GM23338 (cell line): ENCODE measurements at regions not wholly inside any gene's neighbourhood (a gene's known extent, or its start where the extent isn't known, plus 50 kb on each side); places are given as distances from the start of the nearest gene placed in this dataset. TPM values are rescaled to one million over a fixed set of nuclear protein-coding genes. Genes with fewer than 3 reads are reported as not detected.

Source experiments
- CREB1 ChIP-seq: fragments of 250-450 bp; sonication (Bioruptor Pico); IDR thresholded peaks from 2 replicates; pipeline ENCODE4 v1.5.0; 2020; ENCODE audit warnings: low read depth, mild to moderate bottlenecking, moderate library complexity
- EZH2 ChIP-seq: fragments of 200-600 bp; sonication (generic); IDR thresholded peaks from one replicate; pipeline ENCODE4 v1.8.0; 2017; ENCODE audit warnings: antibody characterized with exemption, mild to moderate bottlenecking, low read depth; ENCODE audit not compliant: unreplicated experiment
- POLR2AphosphoS5 ChIP-seq: IDR thresholded peaks from 2 replicates; pipeline ENCODE4 v1.6.1; 2016; ENCODE audit warnings: antibody characterized with exemption, low read depth
- ZNF114 ChIP-seq: fragments of 250-450 bp; sonication (Bioruptor Pico); IDR thresholded peaks from 2 replicates; pipeline ENCODE4 v1.5.0; 2020; ENCODE audit warnings: mild to moderate bottlenecking, moderate library complexity
- ZNF331 ChIP-seq: fragments of 250-450 bp; sonication (Bioruptor Pico); IDR thresholded peaks from 2 replicates; pipeline ENCODE4 v1.5.0; 2020; ENCODE audit warnings: low read depth, mild to moderate bottlenecking, moderate library complexity
- small RNA-seq: library from RNA; depleted of rRNA; stranded (forward); fragments of <200 nt; gene quantifications from one replicate; pipeline ENCODE3, GENCODE V24; 2014; ENCODE audit warnings: low replicate concordance
- TF ChIP-seq, protein P1 (sequence below): IDR thresholded peaks from 2 replicates; pipeline ENCODE4 v1.6.1; 2016; ENCODE audit warnings: antibody characterized with exemption
- TF ChIP-seq, protein P2 (sequence below), 2 experiments: fragments of 200-600 bp in 1 of 2; sonication (generic) in 1 of 2; conservative IDR thresholded peaks; 2 replicates each; pipeline versions ENCODE4 v1.5.1 to v1.6.1; 2016 to 2017; ENCODE audit warnings: antibody characterized with exemption in 2 of 2, low read depth in 2 of 2, mild to moderate bottlenecking in 2 of 2, moderate library complexity in 1 of 2

- TF ChIP-seq, protein P1, sequence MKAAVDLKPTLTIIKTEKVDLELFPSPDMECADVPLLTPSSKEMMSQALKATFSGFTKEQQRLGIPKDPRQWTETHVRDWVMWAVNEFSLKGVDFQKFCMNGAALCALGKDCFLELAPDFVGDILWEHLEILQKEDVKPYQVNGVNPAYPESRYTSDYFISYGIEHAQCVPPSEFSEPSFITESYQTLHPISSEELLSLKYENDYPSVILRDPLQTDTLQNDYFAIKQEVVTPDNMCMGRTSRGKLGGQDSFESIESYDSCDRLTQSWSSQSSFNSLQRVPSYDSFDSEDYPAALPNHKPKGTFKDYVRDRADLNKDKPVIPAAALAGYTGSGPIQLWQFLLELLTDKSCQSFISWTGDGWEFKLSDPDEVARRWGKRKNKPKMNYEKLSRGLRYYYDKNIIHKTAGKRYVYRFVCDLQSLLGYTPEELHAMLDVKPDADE, result no peak
- TF ChIP-seq, protein P2, sequence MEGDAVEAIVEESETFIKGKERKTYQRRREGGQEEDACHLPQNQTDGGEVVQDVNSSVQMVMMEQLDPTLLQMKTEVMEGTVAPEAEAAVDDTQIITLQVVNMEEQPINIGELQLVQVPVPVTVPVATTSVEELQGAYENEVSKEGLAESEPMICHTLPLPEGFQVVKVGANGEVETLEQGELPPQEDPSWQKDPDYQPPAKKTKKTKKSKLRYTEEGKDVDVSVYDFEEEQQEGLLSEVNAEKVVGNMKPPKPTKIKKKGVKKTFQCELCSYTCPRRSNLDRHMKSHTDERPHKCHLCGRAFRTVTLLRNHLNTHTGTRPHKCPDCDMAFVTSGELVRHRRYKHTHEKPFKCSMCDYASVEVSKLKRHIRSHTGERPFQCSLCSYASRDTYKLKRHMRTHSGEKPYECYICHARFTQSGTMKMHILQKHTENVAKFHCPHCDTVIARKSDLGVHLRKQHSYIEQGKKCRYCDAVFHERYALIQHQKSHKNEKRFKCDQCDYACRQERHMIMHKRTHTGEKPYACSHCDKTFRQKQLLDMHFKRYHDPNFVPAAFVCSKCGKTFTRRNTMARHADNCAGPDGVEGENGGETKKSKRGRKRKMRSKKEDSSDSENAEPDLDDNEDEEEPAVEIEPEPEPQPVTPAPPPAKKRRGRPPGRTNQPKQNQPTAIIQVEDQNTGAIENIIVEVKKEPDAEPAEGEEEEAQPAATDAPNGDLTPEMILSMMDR (conservative IDR thresholded peaks at IDR 0.05; ENCODE audit: low read depth in 2 of 2), result no peak
- TF ChIP-seq ZNF331 (CRISPR knock-in tag) (no peak), EZH2 (no peak), ZNF114 (no peak), POLR2AphosphoS5 (no peak), CREB1 (CRISPR knock-in tag) (no peak)
Measured at GRCh38 chr3:163071713-163072112, 1575.1 kb downstream of the OTOL1 start (continued).

Small RNA genes lying in the stretch of these regions (small RNA-seq; reads per million reads assigned to genes)
- not detected for gene AC128716.1
